A172 (cell line): ENCODE measurements at regions not wholly inside any gene's neighbourhood (a gene's known extent, or its start where the extent isn't known, plus 50 kb on each side); places are given as distances from the start of the nearest gene placed in this dataset.
A peak's percentile ranks its signal among the peaks of the same experiment; 100 is the strongest.
"Not testable (repeated sequence)": the region's sequence is repeated elsewhere in the genome, so short reads cannot be mapped to it uniquely, and the experiment has no call there.

Experiments
- DNase-seq: peaks from one replicate; pipeline ENCODE4 v3.0.0-alpha.2; 2015; ENCODE audit warnings: low spot score

GRCh38 chr9:108400297-108400696 lies 455.5 kb downstream of the ACTL7B start:
- DNase-seq, result no peak

- DNase-seq, result no peak
Measured at GRCh38 chr9:108399851-108400250, 455.9 kb downstream of the ACTL7B start.

- DNase-seq, result no peak
Measured at GRCh38 chr9:108397286-108397685, 458.5 kb downstream of the ACTL7B start.

DNA sequence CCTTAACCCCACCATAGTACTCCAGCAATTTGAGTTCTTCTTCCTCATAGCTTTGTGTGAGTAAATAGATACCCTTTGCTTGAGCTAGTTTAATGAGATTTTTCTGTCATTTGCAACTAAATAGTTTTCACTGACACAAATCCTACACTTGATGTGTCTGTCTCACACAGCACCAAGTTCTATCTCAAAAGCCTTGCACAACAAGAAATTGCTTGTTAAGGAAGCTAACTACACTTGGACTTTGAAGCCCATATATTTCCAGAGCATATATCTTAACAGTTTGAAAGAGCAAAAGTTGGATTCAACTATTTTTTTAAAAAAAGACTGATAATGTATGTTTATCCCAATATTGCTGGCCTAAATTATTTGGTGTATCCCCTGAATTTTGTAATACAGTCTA lies 459.2 kb downstream of the ACTL7B start:
- DNase-seq, result no peak

DNA sequence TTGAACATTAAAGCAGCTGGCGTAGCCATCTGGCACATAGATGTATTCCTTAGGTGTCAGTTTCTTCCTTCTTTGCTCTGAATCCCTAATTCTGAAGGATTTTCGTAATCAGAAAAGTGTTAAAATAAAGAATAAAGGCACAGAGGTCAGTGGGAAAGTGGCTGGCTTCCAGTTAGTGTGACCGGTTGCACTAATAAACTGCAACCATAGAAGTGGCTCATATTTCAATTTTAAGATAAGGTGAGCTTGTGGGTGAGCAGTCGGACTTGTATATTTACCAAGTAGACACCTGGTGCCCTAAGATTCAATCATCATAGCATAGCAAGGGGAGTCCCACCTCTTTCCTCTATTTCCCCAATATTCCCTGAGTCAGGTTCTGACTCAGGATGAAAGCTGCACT lies 459.6 kb downstream of the ACTL7B start:
- no peak for DNase-seq

DNA sequence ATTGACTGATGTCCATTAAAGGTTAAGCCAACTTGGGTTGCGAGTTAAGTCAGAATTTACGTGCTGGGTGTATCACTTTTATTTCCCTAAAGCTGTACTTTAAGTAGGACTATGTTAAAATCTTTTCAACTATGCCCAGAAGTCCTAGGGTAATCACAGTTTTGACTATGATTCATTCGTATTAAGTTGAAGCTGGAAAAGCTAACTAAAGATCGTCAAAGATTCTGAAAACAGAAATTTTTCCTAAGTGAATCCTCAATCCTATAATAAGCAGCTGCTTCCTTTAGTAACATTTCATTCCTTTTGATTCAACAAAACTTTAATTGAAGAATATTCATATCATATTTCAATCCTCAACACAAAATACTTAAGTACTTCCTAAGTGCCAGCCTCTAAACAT lies 460.4 kb downstream of the ACTL7B start:
- no peak for DNase-seq

DNA sequence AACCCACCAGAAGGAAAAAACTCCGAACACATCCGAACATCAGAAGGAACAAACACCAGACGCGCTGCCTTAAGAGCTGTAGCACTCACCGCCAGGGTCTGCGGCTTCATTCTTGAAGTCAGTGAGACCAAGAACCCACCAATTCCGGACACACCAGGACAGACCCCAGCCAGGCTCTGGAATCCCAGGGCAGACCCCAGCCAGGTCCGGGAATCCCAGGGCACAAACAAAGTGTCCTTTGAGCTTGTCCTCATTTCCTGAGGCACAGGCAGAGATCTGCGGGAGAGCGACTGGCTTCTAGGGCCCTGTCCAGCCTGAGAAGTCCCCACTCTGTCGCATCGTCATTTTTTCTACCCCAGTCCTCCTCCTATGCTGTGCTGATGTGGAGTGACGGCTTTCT lies 461.1 kb downstream of the ACTL7B start:
- no peak for DNase-seq

GRCh38 chr9:108393481-108394001 lies 462.2 kb downstream of the ACTL7B start:
- not testable (repeated sequence) for DNase-seq

GRCh38 chr9:108392877-108393276 lies 462.9 kb downstream of the ACTL7B start:
- no peak for DNase-seq

- DNase-seq, result no peak
Measured at GRCh38 chr9:108389056-108389455, 466.7 kb downstream of the ACTL7B start.

DNA sequence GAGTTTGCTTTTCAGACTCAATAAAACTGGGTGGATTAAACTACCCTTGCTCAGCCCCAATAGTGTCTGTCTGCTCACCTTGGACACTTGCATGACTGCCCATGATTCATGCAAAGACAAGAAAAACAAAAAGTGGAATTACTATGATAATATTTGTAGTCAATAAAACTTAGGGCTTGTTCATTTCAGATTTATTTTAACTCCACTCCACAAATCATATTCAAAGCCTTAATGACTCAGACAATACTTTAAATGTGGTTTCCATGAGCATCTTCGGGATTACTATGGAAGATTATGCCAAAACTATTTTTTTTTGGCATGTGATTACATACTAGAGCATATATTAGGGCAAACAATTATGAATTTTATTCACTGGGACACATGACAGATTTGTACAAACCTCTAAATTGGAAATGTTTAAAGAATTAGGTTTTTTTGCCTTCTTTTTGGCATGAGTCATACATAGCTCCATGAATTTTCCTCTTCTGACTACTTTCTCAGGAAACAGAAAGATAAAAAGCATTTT lies 468.9 kb downstream of the ACTL7B start:
- peak; percentile 51 for DNase-seq

GRCh38 chr9:108386032-108386431 lies 469.8 kb downstream of the ACTL7B start:
- no peak for DNase-seq

DNA sequence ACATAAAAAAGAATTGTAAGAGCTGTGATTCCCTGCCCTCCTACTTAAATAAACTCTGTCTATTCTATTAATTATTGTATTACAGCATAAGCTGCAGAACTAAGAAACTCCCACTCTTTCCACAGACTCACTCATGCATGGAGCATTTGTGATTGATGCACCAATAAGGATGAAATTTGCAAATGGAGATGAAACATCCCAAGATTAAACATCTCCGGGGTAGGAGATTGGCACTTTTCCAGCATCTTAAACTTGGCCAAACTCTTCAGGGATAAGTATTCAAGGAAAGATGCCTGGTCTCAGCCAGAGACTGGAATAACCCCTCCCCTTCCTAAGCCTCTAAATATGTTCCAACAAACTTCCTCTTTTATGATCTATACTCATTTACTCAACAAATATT lies 472.0 kb downstream of the ACTL7B start:
- DNase-seq, result no peak

DNA sequence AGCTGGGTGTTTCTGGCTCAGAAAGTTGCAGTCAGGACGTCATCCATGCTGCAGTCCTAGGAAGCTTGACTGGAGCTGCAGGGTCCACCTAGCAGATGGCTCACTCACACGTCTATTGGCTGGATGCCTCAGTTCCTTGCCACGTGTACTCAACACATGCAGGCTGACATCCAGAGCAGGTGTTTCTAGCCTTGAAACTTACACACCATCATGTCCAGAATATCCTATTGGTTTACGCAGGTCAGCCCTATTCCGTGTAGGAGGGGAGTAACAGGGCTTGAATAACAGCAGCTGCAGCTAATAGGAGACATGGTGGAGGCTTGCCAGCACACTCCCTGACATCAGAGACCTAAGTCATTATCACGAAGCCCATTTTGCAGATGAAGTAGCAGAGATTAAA lies 473.5 kb downstream of the ACTL7B start:
- no peak for DNase-seq

GRCh38 chr9:108377881-108378280 lies 477.9 kb downstream of the ACTL7B start:
- no peak for DNase-seq

GRCh38 chr9:108377382-108377781 lies 478.4 kb downstream of the ACTL7B start:
- DNase-seq, result no peak

DNA sequence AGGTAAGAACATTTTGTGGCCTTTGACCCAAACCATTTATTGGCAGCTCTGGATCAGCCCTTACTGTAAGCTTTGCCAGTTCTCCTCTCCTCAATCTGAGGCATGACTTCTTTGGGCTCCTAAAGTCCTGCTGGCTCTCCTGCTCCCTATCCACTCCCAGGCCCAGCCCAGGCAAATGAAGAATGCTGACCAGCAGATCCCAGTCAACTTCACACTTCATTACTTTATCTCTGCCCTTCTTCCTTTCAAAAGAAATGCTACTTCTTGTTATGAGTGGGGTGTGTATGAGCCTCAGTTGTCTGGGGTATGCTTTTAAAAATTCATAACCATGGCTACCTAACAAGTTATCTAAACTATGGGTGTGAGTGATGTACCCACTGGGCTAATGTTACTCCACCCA lies 479.6 kb downstream of the ACTL7B start:
- DNase-seq, result no peak

- no peak for DNase-seq
Measured at GRCh38 chr9:108374626-108375025, 481.2 kb downstream of the ACTL7B start.

DNA sequence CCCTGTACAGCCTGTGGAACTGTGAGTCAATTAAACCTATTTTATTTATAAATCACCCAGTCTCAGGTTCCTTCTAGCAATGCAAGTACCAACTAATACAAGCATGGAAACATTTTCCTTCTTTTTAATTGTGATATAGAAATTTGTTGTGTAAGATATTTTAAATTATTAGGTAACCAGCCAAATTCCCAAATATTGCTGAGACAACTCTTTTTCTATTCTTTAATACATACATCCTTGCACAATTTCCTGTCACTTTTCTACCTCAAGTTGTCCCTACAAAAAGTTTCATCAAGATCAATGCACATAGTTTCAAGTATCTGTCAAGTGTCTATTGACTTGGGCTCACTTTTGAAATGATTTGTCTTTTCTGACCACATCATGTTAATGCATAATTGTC lies 488.6 kb downstream of the ACTL7B start:
- DNase-seq, result no peak

DNA sequence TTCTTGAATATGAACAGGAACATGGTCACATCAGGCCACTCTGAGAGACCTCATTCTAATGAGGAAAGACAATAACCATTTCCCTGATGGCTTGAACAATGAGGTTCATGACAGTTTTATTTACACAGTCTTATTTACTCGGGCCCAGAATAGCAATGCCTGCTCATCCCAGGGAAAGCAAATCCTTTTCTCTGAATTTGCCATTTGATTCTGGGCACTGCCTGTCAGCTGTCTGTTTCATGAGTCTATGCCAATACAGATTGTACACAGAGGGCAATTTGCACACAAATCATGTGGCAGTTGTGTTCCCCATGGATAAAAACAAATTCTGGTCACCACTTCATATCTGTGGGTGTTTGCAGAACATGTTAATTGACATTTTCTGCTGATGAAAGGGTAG lies 492.5 kb downstream of the ACTL7B start:
- DNase-seq, result no peak

DNA sequence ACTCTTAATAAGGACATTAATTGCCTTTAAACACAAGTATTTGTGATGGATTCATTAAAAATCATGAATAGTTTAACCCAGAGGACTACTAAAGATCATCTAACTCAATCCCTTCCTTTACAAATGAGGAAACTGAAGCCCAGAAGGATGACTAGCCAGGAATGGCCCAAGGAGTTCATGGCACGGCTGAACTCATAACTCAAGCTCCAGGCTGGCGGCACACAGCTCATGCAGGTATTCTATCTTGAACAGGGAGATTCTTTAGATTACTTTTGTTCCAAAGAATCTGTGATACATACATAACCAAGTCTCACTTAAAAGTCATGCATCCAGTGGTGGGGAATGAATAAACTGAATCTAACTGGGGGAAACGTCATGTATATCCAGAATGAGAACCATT lies 495.5 kb downstream of the ACTL7B start:
- no peak for DNase-seq

GRCh38 chr9:108356806-108357205 lies 499.0 kb downstream of the ACTL7B start:
- DNase-seq, result peak; percentile 29

GRCh38 chr9:108351571-108351970 lies 504.2 kb downstream of the ACTL7B start:
- no peak for DNase-seq

GRCh38 chr9:108347463-108348188 lies 508.2 kb downstream of the ACTL7B start:
- DNase-seq, result no peak
